Peyer's patch (tissue), 4 donors: ENCODE measurements at regions not wholly inside any gene's neighbourhood (a gene's known extent, or its start where the extent isn't known, plus 50 kb on each side); places are given as distances from the start of the nearest gene placed in this dataset.

ENCODE experiments used
- DNase-seq, 3 donors: peaks; one replicate each; pipeline ENCODE4 v3.0.0-alpha.2; 2017 to 2019
- H3K27ac ChIP-seq, 4 donors: fragments of 200-600 bp; sonication (generic); one replicate each; pipeline ENCODE4 v1.5.1; 2016 to 2019
- H3K27me3 ChIP-seq, 2 donors: fragments of 200-600 bp; sonication (generic); one replicate each; pipeline ENCODE4 v1.5.1; 2019
- H3K36me3 ChIP-seq, 3 donors: fragments of 200-600 bp; sonication (generic); one replicate each; pipeline ENCODE4 v1.5.1; 2016 to 2019
- H3K4me1 ChIP-seq, 4 donors: fragments of 200-600 bp; sonication (generic); one replicate each; pipeline ENCODE4 v1.5.1; 2016 to 2019
- H3K4me3 ChIP-seq, 4 donors: fragments of 200-600 bp; sonication (generic); 1 replicate in 3 of 4; 2 replicates in 1 of 4; pipeline ENCODE4 v1.5.1; 2016 to 2019; ENCODE audit warnings: mild to moderate bottlenecking in 1 of 4
- H3K9me3 ChIP-seq, 4 donors: fragments of 200-600 bp; sonication (generic); one replicate each; pipeline ENCODE4 v1.5.1; 2016 to 2019; ENCODE audit warnings: mild to moderate bottlenecking in 1 of 4
- POLR2A ChIP-seq, 2 donors: fragments of 450-650 bp; IDR thresholded peaks; one replicate each; pipeline ENCODE4 v1.5.1; 2017; ENCODE audit warnings: antibody characterized with exemption in 2 of 2, mild to moderate bottlenecking in 2 of 2, moderate library complexity in 2 of 2
- TF ChIP-seq, protein P1 (sequence below), 6 experiments: fragments of 450-650 bp in 4 of 6; fragments of 200-600 bp in 2 of 6; sonication (generic) in 1 of 6; IDR thresholded peaks; one replicate each; pipeline ENCODE4 v1.5.1; 2017 to 2019; ENCODE audit warnings: antibody characterized with exemption in 6 of 6, mild to moderate bottlenecking in 3 of 6, moderate library complexity in 1 of 6

DNA sequence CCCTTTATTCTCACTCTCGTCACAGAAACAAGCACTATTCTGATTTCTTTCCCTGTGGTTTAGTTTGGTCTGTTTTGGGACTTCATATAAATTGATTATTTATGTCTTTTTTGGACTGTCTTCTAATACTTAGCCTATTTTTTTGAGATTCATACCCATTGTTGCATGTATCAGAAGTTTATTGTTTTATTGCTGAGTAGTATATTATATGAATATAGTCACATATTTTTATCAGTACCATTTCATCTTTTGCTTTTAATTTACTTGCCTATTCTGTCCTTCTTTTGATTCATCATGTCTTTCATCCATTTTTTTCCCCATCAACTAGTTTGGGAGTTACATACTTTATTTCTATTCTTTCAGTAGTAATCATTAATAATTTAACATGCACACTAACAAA is 112.0 kb downstream of the ID4 start:
- no peak for DNase-seq
- Histone ChIP-seq H3K4me1 (no peaks in the 10 kb centered on the region), H3K27ac (no peak overlapping the region), H3K36me3 (no peaks in the 10 kb centered on the region), H3K4me3 (no peak overlapping the region), H3K9me3 (peaks cover 0 to 6% (median 0%) of the 10 kb centered on the region in 4 donors), H3K27me3 (no peaks in the 10 kb centered on the region)
- TF ChIP-seq, protein P1, sequence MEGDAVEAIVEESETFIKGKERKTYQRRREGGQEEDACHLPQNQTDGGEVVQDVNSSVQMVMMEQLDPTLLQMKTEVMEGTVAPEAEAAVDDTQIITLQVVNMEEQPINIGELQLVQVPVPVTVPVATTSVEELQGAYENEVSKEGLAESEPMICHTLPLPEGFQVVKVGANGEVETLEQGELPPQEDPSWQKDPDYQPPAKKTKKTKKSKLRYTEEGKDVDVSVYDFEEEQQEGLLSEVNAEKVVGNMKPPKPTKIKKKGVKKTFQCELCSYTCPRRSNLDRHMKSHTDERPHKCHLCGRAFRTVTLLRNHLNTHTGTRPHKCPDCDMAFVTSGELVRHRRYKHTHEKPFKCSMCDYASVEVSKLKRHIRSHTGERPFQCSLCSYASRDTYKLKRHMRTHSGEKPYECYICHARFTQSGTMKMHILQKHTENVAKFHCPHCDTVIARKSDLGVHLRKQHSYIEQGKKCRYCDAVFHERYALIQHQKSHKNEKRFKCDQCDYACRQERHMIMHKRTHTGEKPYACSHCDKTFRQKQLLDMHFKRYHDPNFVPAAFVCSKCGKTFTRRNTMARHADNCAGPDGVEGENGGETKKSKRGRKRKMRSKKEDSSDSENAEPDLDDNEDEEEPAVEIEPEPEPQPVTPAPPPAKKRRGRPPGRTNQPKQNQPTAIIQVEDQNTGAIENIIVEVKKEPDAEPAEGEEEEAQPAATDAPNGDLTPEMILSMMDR (IDR thresholded peaks at IDR 0.05) = no peak
- no peak for TF ChIP-seq POLR2A (IDR thresholded peaks at IDR 0.05)

DNA sequence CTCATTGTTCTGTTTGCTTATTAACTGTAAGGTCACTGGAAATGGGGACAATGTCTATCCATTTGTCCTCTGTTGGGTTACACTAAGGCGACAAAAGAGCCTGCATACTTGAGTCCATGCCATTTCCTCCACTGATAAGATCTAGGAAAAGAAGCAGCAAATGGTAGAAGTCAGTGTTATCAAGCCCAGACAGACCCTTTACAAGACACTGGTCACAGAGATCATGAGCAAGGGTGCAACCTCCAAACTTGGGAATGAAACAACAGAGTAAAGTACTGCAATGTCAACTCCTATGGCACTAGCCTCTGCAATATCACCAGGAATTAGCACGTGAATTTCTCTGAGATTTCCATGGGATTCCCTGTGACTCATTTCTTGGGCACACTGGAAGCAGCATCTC is 126.9 kb downstream of the ID4 start:
- DNase-seq = no peak
- Histone ChIP-seq H3K36me3 (no peaks in the 10 kb centered on the region), H3K4me3 (no peak overlapping the region), H3K4me1 (no peaks in the 10 kb centered on the region), H3K9me3 (no peaks in the 10 kb centered on the region), H3K27ac (no peak overlapping the region), H3K27me3 (no peaks in the 10 kb centered on the region)
- TF ChIP-seq POLR2A (IDR thresholded peaks at IDR 0.05) = no peak
- TF ChIP-seq, protein P1 (IDR thresholded peaks at IDR 0.05) = no peak

DNA sequence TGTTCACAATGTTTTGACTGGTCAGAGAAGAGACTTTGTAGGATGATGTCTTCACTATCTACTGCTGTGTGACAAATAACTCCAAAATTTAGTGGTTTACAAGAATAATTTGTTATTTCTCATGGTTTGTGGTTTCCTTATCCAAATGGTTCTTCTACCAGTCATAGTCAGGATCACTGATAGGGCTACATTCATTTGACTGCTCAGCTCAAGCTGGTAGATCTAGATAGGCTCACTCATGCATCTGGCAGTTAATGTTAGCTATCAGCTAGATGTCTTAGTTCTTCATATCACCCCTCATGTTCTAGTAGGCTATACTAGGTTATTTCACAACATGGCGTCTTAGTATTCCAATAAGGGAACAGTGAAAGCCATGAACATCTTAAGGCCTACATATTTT is 131.0 kb downstream of the ID4 start:
- no peak overlapping the region for H3K27ac ChIP-seq
- no peaks in the 10 kb centered on the region for H3K27me3 ChIP-seq
- no peaks in the 10 kb centered on the region for H3K9me3 ChIP-seq
- no peak overlapping the region for H3K4me3 ChIP-seq
- no peak for DNase-seq
- no peak for TF ChIP-seq POLR2A (IDR thresholded peaks at IDR 0.05)
- TF ChIP-seq, protein P1 (IDR thresholded peaks at IDR 0.05) = no peak
- H3K4me1 ChIP-seq = no peaks in the 10 kb centered on the region
- H3K36me3 ChIP-seq = no peaks in the 10 kb centered on the region

DNA sequence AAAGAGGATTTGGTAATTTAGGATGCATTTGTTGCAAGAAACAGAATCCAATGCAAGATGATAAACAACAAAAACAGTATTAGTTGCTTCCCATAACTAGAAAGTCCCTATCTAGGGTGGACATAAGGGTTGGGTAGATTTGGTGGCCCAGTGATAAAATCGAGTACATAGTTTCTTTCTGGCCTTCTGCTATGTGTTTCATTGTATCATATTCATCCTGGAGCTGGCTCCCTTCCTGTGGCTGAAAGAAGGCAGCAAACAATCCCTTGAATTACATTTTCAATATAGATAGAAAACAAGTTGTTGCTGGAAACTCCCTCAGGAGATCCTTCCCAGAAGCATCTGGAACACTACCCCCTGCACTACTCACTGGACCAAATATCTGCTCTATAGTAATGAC is 135.1 kb downstream of the ID4 start:
- Histone ChIP-seq H3K36me3 (no peaks in the 10 kb centered on the region), H3K27ac (no peak overlapping the region), H3K9me3 (no peaks in the 10 kb centered on the region), H3K4me3 (no peak overlapping the region), H3K27me3 (no peaks in the 10 kb centered on the region), H3K4me1 (no peaks in the 10 kb centered on the region)
- TF ChIP-seq POLR2A (IDR thresholded peaks at IDR 0.05) = no peak
- TF ChIP-seq, protein P1 (IDR thresholded peaks at IDR 0.05) = no peak
- no peak for DNase-seq

DNA sequence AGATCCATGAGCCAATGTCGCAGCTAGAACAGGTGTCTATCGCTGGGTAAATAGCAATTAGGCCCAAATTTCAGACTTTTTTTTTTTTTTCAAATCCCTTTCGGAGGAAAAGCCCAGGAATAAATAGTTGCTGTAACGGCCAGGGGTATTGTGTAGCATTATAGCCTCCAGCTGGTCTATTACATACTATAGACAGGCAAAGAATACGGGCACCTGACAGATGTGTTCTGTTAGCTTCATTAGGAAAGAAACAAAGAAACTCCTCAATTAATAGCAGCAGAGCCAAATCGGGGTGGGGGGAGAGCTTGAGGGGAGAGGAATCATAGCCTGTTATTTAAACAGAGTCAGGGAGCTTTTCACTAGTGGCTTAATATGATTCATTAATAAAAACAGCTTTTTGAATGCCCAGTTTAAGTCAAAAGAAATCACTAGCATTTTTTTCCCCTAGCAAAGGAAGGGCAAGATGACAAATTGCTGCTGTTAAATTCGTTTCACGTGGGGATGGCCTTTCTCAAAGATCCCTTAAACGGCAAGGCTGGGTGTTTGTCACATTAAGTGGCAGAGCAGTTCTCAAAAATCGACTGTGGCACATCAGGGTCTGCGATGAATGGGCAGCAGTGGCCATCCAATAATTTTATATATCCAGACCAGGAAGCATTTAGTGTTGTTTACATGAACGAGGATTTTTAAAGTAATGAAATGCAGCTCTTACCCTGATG is 139.4 kb downstream of the ID4 start:
- no peak overlapping the region for H3K27ac ChIP-seq
- no peak overlapping the region for H3K4me3 ChIP-seq

More for the DNA sequence above, 139.4 kb downstream of the ID4 start:
- Histone ChIP-seq H3K4me1 (no peaks in the 10 kb centered on the region), H3K27me3 (no peaks in the 10 kb centered on the region), H3K36me3 (no peaks in the 10 kb centered on the region), H3K9me3 (no peaks in the 10 kb centered on the region)
- DNase-seq = no peak
- TF ChIP-seq, protein P1 (IDR thresholded peaks at IDR 0.05) = no peak
- no peak for TF ChIP-seq POLR2A (IDR thresholded peaks at IDR 0.05)
